ENCODE measurements at regions not wholly inside any gene's neighbourhood (a gene's known extent, or its start where the extent isn't known, plus 50 kb on each side); places are given as distances from the start of the nearest gene placed in this dataset.
"Not testable (repeated sequence)": the region's sequence is repeated elsewhere in the genome, so short reads cannot be mapped to it uniquely, and the experiment has no call there.

- no peak for DNase-seq (ENCODE audit: low read depth in 2 of 2)
These were observed 192.4 kb downstream of the ANXA1 start for GRCh38 chr9:73344060-73344459.

GRCh38 chr9:73347123-73347522, 195.5 kb downstream of the ANXA1 start:
- DNase-seq (ENCODE audit: low read depth in 2 of 2) = no peak

GRCh38 chr9:73347720-73348119, 196.1 kb downstream of the ANXA1 start:
- no peak for DNase-seq (ENCODE audit: low read depth in 2 of 2)

- no peak for DNase-seq (ENCODE audit: low read depth in 2 of 2)
These were observed 196.8 kb downstream of the ANXA1 start for GRCh38 chr9:73348471-73348870.

- no peak for DNase-seq (ENCODE audit: low read depth in 2 of 2)
These were observed 197.8 kb downstream of the ANXA1 start for GRCh38 chr9:73349476-73349875.

GRCh38 chr9:73357607-73358006, 205.9 kb downstream of the ANXA1 start:
- DNase-seq (ENCODE audit: low read depth in 2 of 2) = no peak

GRCh38 chr9:73370053-73370452, 218.4 kb downstream of the ANXA1 start:
- no peak for DNase-seq (ENCODE audit: low read depth in 2 of 2)

- DNase-seq (ENCODE audit: low read depth in 2 of 2) = no peak
These were observed 220.1 kb downstream of the ANXA1 start for GRCh38 chr9:73371801-73372200.

GRCh38 chr9:73380411-73380810, 228.7 kb downstream of the ANXA1 start:
- no peak for DNase-seq (ENCODE audit: low read depth in 2 of 2)

GRCh38 chr9:73402081-73403028, 250.7 kb downstream of the ANXA1 start:
- no peak for DNase-seq (ENCODE audit: low read depth in 2 of 2)

- no peak for DNase-seq (ENCODE audit: low read depth in 2 of 2)
These were observed 259.8 kb downstream of the ANXA1 start for GRCh38 chr9:73411494-73411893.

GRCh38 chr9:73412874-73413273, 261.2 kb downstream of the ANXA1 start:
- no peak for DNase-seq (ENCODE audit: low read depth in 2 of 2)

GRCh38 chr9:73423891-73424290, 272.2 kb downstream of the ANXA1 start:
- DNase-seq (ENCODE audit: low read depth in 2 of 2) = no peak

- no peak for DNase-seq (ENCODE audit: low read depth in 2 of 2)
These were observed 274.6 kb downstream of the ANXA1 start for GRCh38 chr9:73426269-73426668.

GRCh38 chr9:73434826-73435225, 283.2 kb downstream of the ANXA1 start:
- DNase-seq (ENCODE audit: low read depth in 2 of 2) = no peak

- DNase-seq (ENCODE audit: low read depth in 2 of 2) = no peak
These were observed 286.1 kb downstream of the ANXA1 start for GRCh38 chr9:73437758-73438157.

- DNase-seq (ENCODE audit: low read depth in 2 of 2) = not testable (repeated sequence)
These were observed 288.2 kb downstream of the ANXA1 start for GRCh38 chr9:73439839-73440238.

GRCh38 chr9:73441223-73441622, 289.6 kb downstream of the ANXA1 start:
- no peak for DNase-seq (ENCODE audit: low read depth in 2 of 2)

- DNase-seq (ENCODE audit: low read depth in 2 of 2) = no peak
These were observed 290.5 kb downstream of the ANXA1 start for GRCh38 chr9:73441890-73442818.

GRCh38 chr9:73444821-73445220, 293.2 kb downstream of the ANXA1 start:
- no peak for DNase-seq (ENCODE audit: low read depth in 2 of 2)

- DNase-seq (ENCODE audit: low read depth in 2 of 2) = not testable (repeated sequence)
These were observed 293.7 kb downstream of the ANXA1 start for GRCh38 chr9:73445384-73445783.

GRCh38 chr9:73446306-73446705, 294.6 kb downstream of the ANXA1 start:
- DNase-seq (ENCODE audit: low read depth in 2 of 2) = no peak

All from stimulated activated CD4-positive, alpha-beta T cell treated with anti-CD3 and anti-CD28 coated beads, Interleukin-1b, Interleukin-23, amount 100 ng/mL, for 4 hours (primary cell).